CD4-positive, alpha-beta T cell treated with Interleukin-21 for 1 hour (primary cell): ENCODE measurements at regions not wholly inside any gene's neighbourhood (a gene's known extent, or its start where the extent isn't known, plus 50 kb on each side); places are given as distances from the start of the nearest gene placed in this dataset.
"Not testable (repeated sequence)": the region's sequence is repeated elsewhere in the genome, so short reads cannot be mapped to it uniquely, and the experiment has no call there.

ENCODE experiments used
- DNase-seq: peaks from one replicate; pipeline ENCODE4 v3.0.0-alpha.2; 2020

DNA sequence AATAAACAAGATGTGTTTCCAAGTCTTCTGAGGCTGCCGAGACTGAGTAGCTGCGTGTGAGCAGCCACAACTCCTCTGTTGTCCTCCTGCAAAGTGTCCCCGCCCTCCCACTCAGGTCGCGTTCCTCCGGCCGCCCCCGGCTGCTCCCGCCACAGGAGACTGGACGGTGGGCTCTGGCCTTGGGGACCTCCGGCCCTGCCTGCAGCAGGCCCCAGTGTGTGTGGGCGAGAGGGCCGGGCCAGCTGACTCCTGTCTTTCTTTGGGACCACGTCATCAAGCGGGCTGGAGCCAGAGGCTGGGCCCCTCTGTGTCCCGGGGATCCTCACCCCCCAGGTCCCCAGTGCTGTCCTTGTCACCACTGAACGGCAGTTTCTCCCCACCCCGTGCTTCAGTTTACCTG, 175.3 kb downstream of the NPIPB11 start:
- no peak for DNase-seq

DNA sequence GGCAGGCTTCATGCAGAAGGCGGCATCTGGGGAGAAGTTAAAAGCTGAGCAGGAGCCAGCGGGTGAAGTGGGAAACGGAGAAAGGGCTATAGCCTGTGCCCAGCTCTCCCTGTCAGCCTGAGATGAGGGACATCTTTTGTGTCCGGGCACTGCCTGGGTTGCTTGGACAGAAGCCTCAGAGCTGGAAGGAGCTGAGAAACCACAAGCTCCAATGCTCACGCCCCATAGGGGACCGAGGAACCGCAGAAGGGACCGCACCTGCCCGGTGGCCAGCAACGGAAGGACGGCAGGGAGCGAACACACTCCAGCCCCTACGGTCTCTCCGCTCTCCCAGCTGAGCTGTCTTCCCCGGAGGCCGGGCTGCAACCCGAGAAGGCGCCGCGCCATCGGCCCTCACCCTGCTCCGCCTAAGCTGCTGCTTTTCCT, 175.8 kb downstream of the NPIPB11 start:
- no peak for DNase-seq

DNA sequence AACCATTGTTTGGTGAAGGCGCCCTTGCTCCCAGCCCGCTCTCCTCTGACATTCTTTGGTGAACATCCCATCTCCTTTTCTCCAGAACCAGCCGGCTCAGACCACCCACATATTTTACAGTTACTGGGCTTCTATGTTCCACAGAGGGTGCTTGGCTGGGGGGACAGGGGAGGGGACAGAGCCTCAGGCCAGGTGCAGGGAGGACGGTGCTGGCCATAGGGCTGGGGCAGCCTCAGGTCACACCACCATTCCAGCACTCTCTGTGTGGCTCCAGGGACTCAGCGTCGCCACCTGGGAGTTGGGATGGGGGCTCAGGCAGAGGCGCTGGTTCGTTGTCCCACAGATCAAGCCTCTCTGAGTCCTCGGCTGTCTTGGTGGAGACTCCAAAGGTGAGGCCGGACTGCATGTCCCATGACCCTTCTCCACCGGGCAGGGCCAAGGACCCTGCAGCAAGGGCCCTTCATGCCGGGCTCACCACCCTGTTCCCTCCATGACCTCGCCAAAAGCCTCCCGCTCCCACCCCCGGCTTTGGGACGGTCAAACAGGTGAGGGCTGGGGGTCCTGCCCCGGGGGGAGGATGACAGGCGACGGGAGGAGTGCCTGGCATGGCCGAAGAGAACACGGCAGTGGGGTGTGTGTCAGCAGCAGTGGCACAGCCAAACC, 176.4 kb downstream of the NPIPB11 start:
- DNase-seq = not testable (repeated sequence)

DNA sequence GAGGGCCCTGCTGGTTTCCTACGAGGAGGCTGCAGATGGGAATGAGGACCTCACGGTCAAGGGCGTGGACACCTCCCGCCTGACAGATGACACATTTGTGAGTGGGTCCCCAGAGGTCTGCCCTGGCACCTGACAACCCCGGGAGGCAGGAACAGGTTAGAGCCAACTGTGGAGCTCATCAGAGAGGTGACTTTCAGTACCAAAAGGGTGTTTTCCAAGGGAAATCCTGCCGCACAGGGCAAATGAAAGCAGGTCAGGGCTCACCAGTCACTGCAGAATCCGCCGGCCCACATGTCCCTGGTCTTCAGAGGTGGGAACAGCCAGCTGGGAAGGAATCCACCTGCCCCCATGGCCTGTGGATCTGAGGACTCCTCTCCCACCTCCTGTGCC, 176.9 kb downstream of the NPIPB11 start:
- DNase-seq = not testable (repeated sequence)

DNA sequence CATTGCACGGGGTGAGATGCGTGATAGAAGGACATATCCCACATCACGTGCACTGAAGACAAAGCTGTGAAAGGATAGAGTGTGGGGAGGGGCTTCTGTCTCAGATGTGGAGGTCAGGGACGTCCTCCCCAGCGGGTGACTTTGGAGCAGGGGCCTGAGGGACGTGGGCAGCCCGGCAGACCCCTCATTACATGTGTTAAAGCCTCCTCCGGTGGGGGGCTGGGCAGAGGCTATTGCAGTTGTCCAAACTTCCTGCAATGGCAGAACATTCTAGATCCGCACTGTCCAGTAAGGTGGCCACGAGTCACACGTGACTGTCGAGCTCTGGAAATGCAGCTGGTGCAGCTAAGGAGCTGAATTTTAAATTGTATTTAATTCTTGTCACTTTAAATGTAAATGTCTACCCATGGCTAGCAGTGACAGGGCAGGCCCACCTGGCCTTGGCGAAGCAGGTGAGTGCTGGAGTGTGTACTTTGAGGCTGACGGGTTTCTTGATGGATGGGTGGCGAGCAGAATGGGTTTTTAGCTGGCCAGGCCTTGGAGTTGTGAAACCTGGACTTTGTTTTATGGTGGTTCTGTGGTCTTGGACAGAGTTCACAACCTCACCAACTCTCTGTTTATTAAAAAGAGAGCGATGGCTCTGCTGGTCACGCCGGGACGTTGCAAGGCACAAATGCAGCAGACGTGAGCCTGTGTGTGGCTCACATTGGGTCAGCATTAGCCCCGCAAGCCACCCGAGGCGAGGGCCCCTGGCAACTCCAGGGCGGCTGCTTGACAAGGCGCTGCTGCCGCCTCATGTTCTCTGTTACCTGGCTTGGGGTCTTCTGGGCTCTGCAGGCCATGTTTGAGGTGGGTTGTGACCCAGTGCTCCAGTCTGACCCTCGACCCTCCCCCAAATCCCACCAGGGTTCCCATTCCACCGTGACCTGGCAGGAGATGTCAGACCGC, 177.6 kb downstream of the NPIPB11 start:
- not testable (repeated sequence) for DNase-seq

DNA sequence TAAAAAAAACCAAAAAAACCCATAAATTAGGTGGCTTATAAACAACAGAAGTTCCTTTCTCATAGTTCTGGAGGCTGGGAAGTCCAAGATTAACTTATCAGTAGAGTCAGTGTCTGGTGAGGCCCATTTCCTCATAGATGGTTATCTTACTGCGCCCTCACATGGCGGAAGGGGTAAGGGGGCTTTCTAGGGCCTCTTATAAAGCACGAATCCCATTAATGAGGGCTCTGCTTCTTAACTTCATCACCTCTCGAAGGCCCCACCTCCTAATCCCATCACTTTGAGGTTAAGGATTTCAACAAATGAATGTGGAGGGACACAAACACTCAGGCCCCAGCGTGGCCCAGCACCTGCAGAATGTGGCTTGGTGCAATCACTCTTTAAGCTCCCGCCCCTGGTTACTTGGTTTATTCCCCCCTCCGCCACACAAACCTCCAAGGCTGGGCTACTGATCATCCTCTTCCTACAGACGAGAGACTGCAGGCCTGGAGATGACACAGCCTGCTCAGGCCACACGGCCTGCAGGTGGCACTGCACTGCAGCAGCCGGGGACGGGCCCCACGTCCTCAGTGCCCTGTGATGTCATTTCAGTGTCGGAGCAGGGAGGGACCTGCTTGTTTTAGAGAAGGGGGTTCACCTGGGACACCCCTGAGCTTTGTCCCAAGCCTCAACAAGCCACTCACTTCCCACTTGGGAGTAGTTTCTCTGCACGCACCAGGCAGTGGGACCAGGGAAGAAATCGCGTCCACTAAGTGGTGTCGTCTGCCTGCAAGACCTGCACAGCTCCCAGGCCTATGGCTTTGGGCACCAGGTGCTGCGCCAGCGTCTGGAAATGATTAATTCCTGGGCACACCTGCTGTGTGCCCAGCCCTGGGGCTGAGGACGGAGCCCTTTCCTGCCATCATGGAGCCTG, 178.5 kb downstream of the NPIPB11 start:
- peak; percentile 65 for DNase-seq

DNA sequence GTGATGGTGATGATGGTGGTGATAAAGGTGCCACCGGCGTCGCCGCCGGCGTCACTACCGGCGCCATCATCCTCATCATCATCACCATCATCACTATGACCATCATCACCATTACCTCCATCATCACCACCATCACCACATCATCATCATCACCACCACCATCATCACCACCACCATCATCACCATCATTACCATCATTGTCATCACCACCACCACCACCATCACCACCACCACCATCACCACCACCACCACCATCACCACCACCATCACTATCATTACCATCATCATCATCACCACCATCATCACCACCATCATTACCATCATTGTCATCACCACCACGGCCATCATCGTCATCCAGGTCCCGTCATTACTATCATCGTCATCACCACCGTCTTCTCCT, 179.7 kb downstream of the NPIPB11 start:
- DNase-seq = no peak

DNA sequence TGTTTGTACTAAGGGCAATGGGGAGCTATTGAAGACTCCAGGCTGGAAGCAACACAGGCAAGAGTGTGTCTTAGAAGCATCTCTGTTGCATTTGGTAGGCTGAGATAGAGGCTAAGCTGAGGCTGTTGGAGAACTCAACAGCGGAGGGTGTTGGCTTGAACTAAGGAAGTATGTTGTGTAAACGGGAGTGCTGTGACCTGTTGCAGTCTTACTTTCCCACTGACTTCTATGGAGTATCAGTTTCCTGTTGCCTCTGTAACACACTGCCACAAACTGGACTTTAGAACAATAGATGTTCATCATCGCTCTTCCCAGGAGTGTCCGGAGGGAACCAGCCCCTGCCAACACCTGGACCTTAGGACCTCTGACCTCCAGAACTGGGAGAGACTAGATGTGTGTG, 181.8 kb downstream of the NPIPB11 start:
- not testable (repeated sequence) for DNase-seq

DNA sequence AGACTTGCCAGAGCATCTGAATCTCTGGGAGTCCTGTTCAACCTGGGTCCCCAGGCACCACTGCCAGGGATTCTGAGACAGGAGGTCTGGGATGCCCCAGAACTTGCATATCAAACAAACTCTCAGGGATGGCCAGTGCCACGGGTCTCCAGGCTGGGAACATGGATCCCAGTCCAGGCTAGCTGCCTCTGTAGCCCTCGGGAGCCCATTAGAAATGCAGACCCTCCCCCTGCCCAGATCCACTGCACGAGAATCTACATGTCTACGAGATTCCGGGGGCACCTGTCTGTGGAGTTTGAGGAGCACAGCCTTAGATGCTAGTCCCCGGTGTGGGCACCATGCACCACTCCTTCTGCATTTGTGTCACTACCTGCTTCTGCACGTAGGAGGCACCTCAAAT, 183.9 kb downstream of the NPIPB11 start:
- not testable (repeated sequence) for DNase-seq

DNA sequence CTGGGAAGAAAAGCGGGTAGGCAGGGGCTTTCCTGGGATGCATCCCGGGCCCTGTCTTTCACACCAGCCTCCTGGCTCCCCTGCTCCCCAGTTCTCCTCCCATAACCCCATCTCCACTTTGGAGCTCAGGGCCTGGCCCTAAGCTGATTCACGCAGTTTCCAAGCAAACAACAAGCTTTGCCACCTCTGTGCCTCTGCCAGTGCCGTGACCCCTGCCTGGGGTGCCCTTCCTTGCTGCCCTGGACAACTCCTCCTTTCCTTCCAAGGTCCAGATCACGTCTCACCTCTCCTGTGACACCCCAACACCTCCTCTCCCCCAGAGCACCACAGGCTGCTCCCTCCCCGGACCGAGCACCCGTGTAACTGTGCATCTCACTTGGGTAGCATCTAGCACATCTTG, 184.5 kb downstream of the NPIPB11 start:
- DNase-seq = not testable (repeated sequence)

DNA sequence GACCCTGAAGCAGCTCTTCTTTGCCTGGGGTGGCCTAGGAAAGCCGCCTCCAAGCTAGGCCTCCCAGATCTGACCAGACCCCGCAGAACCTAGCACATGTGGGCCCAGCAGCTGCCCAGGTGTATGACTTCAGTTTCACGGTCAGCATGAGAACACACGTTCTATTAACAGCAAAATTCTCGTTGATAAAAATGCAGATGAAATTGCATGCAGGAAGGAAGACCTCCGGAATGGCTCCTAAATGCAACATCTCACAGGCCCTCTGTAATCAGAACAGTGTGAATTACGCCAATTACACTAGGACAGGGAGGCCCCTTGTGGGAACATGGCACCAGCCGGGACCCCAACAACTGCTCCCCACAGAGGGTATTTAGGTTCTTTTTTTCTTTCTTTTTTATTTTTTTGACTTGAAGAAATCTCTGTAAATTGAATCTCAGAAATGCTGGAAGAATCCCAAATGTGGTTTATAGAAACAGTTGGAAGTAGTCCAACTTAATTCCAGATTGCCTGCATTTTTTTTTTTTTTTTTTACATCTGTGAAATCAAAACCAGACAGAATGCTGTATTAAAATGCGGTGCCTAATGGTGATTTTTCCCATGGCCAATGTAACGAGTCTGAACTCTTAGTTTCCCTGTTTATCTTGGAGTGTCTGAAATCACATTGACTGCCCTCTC, 185.1 kb downstream of the NPIPB11 start:
- DNase-seq = not testable (repeated sequence)

DNA sequence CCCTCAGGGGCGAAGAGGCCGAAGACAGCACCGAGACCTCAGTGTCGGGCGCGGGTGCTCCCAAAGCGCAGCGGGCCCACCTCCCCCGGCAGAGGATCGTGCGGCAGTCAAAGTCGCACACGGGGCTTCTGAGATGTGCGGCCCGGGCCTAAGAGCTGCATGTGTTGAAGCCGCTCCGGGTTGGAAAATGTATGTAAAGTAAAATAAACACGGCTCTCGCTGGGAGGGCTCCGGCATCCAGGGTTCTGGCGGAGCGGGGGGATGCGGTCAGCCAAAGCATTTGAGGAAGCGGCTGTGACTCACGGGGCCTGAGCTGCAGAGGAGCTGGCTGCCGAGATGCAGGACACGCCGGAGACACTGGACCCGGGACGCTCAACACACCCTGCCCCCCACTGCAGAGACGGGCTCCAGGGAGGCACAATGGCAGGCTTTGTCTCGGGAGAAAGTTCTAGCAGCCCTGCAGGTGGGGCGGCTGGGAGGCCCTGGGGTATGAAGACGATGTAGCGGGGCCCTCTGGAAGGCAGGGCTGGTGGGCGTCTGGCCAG, 185.8 kb downstream of the NPIPB11 start:
- DNase-seq = not testable (repeated sequence)

DNA sequence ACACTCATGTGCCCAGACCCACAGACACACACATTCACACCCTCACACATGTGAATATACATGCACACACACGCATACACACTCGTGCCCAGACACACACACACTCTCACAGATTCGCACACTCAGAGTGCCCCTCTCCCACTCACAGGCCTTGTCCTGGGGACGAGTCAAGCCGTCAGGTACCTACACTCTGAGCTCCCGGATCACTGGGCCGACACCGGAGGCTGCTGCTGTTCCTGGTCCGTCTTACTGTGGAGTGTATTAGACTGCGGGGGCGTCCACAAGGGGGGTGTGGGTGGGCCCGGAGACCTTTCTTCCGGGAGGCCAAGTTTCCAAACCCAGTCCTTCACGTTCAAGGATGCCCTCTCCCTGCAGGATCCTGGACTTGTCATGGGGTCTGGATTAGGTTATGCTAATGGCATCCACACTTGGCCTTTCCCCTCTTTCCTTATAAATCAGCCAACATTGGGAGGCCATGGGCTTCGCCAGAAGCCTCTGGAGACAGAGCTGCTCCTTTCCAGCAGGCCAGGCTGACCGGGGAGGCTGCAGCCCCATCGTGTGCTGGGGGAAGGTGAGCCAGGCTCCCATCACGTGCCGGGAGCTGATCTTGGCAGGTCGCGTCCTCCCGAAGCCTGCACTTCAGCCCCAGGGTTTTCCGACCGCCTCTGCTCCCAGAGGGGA, 186.4 kb downstream of the NPIPB11 start:
- DNase-seq = not testable (repeated sequence)

DNA sequence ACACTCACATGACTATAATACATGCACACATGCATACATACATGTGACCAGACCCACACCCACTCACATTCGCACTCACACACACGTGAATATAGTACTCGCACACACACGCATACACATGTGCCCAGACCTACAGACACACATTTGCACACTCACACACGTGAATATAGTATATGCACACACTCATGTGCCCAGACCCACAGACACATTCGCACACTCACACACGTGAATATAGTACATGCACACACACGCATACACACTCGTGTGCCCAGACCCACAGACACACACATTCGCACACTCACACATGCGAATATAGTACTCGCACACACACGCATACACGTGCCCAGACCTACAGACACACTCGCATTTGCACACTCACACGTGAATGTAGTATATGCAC, 186.9 kb downstream of the NPIPB11 start:
- DNase-seq = not testable (repeated sequence)

DNA sequence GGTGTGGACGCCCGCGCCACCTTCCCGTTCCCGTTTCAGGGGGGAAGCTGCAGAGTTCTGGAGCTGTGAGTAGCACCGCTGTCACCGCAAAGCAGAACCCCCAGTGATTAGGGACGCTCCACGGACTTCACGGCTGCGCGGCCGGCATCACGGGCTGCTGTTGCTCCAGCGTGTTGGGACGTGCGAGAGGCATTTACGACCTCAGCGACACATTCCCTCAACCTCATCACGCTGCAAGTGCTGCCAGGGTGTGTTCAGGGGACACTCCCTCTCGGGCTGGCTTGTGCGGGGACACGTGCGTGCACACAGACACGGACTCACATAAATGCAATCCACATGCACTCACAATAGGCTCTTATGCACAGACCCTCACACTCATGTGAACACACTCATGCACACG, 187.9 kb downstream of the NPIPB11 start:
- DNase-seq = not testable (repeated sequence)

DNA sequence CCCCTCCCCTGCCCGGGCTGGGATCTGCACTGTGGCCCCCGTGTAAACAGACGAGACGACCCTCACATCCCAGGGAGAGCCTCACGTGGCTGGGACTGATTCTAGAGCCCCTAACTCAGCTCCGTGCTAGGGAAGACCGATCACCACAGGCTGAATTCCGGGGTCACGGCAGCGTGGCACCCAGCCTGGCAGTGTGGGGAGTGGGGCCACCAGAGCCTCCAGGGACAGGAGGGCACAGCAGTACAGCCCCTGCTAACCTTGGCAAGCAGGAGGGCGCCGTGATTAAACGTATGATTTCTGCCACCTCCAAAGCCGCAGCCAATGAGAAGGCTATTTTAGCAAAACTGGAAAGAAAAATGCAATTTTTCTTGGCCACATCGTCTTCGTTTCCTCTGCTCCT, 188.3 kb downstream of the NPIPB11 start:
- not testable (repeated sequence) for DNase-seq

DNA sequence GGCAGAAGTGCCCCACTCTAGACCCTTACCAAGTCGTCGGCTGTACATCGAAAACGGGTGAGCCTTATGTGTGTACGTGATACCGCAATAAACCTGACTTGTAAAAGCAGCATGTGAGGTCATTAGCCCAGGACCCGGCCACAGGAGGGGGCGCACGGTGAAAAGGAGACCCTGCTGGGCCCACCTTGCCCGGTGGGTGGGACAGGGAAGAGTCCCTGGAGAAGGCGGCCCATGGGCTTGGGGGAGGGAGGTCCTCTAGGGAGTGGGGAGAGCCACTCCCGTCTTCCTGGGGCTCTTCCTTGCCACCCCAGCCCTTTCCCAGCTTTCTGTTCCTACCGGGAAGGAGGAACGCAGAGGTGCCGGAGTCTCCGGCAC, 188.8 kb downstream of the NPIPB11 start:
- DNase-seq = not testable (repeated sequence)

DNA sequence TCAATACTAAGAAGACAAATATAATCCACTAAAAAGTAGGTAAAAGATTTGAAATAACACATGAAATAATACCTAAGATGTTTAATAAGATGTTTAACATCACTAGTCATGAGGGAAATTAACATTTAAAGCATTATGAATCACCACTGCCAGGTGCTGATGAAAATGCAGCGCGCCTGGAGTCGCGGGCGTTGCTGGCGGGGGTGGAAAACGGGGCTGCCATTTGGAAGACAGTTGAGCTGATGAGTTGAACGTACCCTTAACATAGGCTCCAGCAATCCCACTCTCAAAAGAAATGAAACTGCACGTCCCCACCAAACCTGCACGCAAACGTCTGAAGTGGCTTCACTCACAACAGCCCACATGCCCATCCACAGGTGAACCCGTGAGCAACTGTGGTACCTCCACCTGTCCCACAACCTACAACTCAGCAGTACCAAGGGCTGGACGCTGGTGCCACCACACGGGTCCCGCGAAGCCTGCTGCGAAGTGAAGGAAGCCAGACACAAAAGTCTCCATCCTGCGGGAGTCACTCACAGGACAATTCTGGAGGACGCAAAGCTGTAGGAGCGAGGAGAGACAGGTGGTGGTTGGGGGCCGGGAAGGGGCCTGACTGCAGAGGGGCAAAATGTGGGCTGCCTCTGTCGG, 189.3 kb downstream of the NPIPB11 start:
- DNase-seq = not testable (repeated sequence)

DNA sequence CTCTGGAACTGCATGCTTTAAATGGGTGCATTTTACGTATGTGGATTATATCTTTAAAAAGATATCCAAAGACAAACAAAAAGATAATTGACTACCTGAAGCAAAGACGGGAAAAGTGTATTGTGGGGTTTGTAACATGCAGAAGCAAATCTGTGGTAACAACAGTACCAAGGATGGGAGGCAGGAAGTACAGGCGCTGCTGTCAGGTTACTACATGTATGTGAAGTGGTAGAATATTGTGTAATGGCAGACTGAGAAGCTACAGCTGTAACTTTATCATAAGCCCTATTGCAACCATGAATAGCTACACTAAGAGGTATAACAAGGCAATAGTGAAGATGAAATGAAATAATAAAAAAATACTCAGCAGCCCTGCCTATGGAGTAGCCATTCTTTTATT, 192.7 kb downstream of the NPIPB11 start:
- DNase-seq = not testable (repeated sequence)

DNA sequence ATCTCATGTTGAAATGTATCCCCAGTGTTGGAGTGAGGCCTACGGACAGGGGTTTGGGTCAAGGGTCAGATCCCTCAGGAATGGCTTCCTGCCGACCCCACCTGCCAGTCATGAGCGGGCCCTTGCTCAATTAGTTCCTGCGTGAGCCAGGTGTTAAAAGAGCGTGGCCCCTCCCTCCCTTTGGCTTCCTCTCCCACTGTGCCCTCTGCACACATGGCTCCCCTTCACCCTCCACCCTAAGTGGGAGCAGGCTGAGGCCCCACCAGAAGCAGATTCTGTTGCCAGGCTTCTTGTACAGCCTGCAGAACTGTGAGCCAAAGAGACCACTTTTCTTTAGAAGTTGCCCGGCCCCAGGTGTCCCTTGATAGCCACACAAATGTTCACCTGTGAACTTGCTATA, 193.3 kb downstream of the NPIPB11 start:
- DNase-seq = not testable (repeated sequence)
